HEK293 (cell line): ENCODE measurements at regions not wholly inside any gene's neighbourhood (a gene's known extent, or its start where the extent isn't known, plus 50 kb on each side); places are given as distances from the start of the nearest gene placed in this dataset.

Experiments
- HOXC10 ChIP-seq: sonication (generic); formaldehyde crosslinking; IDR thresholded peaks from 2 replicates; pipeline ENCODE4 v1.8.1; 2023; ENCODE audit warnings: mild to moderate bottlenecking, missing genetic modification reagents
- IKZF3 ChIP-seq: fragments of 450-650 bp; IDR thresholded peaks from 2 replicates; pipeline ENCODE4 v1.5.0; 2018; ENCODE audit warnings: missing biosample characterization, mild to moderate bottlenecking, missing genetic modification characterization, moderate library complexity
- INSM2 ChIP-seq: fragments of 450-650 bp; formaldehyde crosslinking; IDR thresholded peaks from 2 replicates; pipeline ENCODE4 v1.5.1; 2016; ENCODE audit warnings: missing biosample characterization, missing genetic modification characterization
- REST ChIP-seq: fragments of 450-650 bp; formaldehyde crosslinking; IDR thresholded peaks from 2 replicates; pipeline ENCODE4 v1.5.1; 2016; ENCODE audit warnings: missing biosample characterization, missing genetic modification characterization
- TCF7L2 ChIP-seq: IDR thresholded peaks from 2 replicates; pipeline ENCODE4 v1.6.1; 2011; ENCODE audit warnings: low read depth, mild to moderate bottlenecking, inconsistent platforms, low read length, moderate library complexity, borderline replicate concordance
- ZBTB21 ChIP-seq: fragments of 450-650 bp; formaldehyde crosslinking; IDR thresholded peaks from 2 replicates; pipeline ENCODE4 v1.5.1; 2017; ENCODE audit warnings: missing biosample characterization, missing genetic modification characterization
- ZBTB48 ChIP-seq: fragments of 450-650 bp; formaldehyde crosslinking; IDR thresholded peaks from 2 replicates; pipeline ENCODE4 v1.5.1; 2016; ENCODE audit warnings: missing biosample characterization, missing genetic modification characterization
- ZNF157 ChIP-seq: fragments of 450-650 bp; formaldehyde crosslinking; IDR thresholded peaks from 2 replicates; pipeline ENCODE4 v1.5.1; 2016; ENCODE audit warnings: missing biosample characterization, missing genetic modification characterization
- ZNF280C ChIP-seq: fragments of 450-650 bp; formaldehyde crosslinking; IDR thresholded peaks from 2 replicates; pipeline ENCODE4 v1.5.1; 2016; ENCODE audit warnings: missing biosample characterization, missing genetic modification characterization
- ZNF449 ChIP-seq: fragments of 450-650 bp; formaldehyde crosslinking; IDR thresholded peaks from 2 replicates; pipeline ENCODE4 v1.5.1; 2017; ENCODE audit warnings: missing biosample characterization, mild to moderate bottlenecking, missing genetic modification characterization, moderate library complexity
- ZNF514 ChIP-seq: fragments of 450-650 bp; formaldehyde crosslinking; IDR thresholded peaks from 2 replicates; pipeline ENCODE4 v1.5.1; 2016; ENCODE audit warnings: missing biosample characterization, missing genetic modification characterization
- ZNF549 ChIP-seq: fragments of 450-650 bp; IDR thresholded peaks from 2 replicates; pipeline ENCODE4 v1.5.1; 2018; ENCODE audit warnings: missing biosample characterization, missing genetic modification characterization, mild to moderate bottlenecking, inconsistent platforms, moderate library complexity
- ZNF623 ChIP-seq: fragments of 450-650 bp; formaldehyde crosslinking; IDR thresholded peaks from 2 replicates; pipeline ENCODE4 v1.5.1; 2016; ENCODE audit warnings: missing biosample characterization, missing genetic modification characterization
- TF ChIP-seq, protein P1 (sequence below): fragments of 450-650 bp; formaldehyde crosslinking; IDR thresholded peaks from 2 replicates; pipeline ENCODE4 v1.5.1; 2016; ENCODE audit warnings: missing biosample characterization, missing genetic modification characterization

- TF ChIP-seq, protein P1, sequence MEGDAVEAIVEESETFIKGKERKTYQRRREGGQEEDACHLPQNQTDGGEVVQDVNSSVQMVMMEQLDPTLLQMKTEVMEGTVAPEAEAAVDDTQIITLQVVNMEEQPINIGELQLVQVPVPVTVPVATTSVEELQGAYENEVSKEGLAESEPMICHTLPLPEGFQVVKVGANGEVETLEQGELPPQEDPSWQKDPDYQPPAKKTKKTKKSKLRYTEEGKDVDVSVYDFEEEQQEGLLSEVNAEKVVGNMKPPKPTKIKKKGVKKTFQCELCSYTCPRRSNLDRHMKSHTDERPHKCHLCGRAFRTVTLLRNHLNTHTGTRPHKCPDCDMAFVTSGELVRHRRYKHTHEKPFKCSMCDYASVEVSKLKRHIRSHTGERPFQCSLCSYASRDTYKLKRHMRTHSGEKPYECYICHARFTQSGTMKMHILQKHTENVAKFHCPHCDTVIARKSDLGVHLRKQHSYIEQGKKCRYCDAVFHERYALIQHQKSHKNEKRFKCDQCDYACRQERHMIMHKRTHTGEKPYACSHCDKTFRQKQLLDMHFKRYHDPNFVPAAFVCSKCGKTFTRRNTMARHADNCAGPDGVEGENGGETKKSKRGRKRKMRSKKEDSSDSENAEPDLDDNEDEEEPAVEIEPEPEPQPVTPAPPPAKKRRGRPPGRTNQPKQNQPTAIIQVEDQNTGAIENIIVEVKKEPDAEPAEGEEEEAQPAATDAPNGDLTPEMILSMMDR (tag by site-specific recombination) = no peak
- TF ChIP-seq REST (no peak), ZNF514 (tag by site-specific recombination) (no peak), INSM2 (no peak), IKZF3 (no peak), ZNF449 (tag by site-specific recombination) (no peak), HOXC10 (CRISPR knock-in tag) (no peak), ZNF157 (no peak), ZBTB48 (no peak), ZNF280C (tag by site-specific recombination) (no peak), ZNF623 (tag by site-specific recombination) (no peak), ZNF549 (no peak), TCF7L2 (no peak), ZBTB21 (tag by site-specific recombination) (no peak)
These were observed 144.1 kb upstream of the UBE3A start for GRCh38 chr15:25582886-25583285.
